OCI-LY3 (cell line): ENCODE measurements at regions not wholly inside any gene's neighbourhood (a gene's known extent, or its start where the extent isn't known, plus 50 kb on each side); places are given as distances from the start of the nearest gene placed in this dataset.

ENCODE experiments used
- CTCF ChIP-seq: fragments of 200-600, 300-600 bp; sonication (generic); IDR thresholded peaks from 2 replicates; pipeline ENCODE4 v1.5.1; 2014; ENCODE audit warnings: antibody characterized with exemption, low read length, low read depth
- EZH2phosphoT487 ChIP-seq: fragments of 200-600 bp; shearing (Covaris generic); IDR thresholded peaks from 2 replicates; pipeline ENCODE4 v1.6.1; 2018; ENCODE audit warnings: antibody characterized with exemption, mixed run types, low read depth

GRCh38 chr5:56605231-56605630 is 210.1 kb upstream of the MAP3K1 start:
- TF ChIP-seq CTCF (no peak), EZH2phosphoT487 (no peak)
